ENCODE measurements at regions not wholly inside any gene's neighbourhood (a gene's known extent, or its start where the extent isn't known, plus 50 kb on each side); places are given as distances from the start of the nearest gene placed in this dataset.
"Not testable (repeated sequence)": the region's sequence is repeated elsewhere in the genome, so short reads cannot be mapped to it uniquely, and the experiment has no call there.

- no peak for DNase-seq
These were observed 684.3 kb downstream of the QKI start for GRCh38 chr6:164098857-164099267.

GRCh38 chr6:164097551-164098398 lies 683.3 kb downstream of the QKI start:
- no peak for DNase-seq

- DNase-seq: no peak
These were observed 682.5 kb downstream of the QKI start for GRCh38 chr6:164097056-164097455.

- DNase-seq: no peak
These were observed 680.5 kb downstream of the QKI start for GRCh38 chr6:164095056-164095455.

GRCh38 chr6:164087870-164088269 lies 673.4 kb downstream of the QKI start:
- no peak for DNase-seq

GRCh38 chr6:164087211-164087610 lies 672.7 kb downstream of the QKI start:
- DNase-seq: no peak

GRCh38 chr6:164086076-164086887 lies 671.8 kb downstream of the QKI start:
- DNase-seq: no peak

GRCh38 chr6:164085091-164086075 lies 670.9 kb downstream of the QKI start:
- no peak for DNase-seq

- DNase-seq: no peak
These were observed 664.7 kb downstream of the QKI start for GRCh38 chr6:164079275-164079600.

- DNase-seq: no peak
These were observed 664.2 kb downstream of the QKI start for GRCh38 chr6:164078532-164079274.

GRCh38 chr6:164076818-164077532 lies 662.5 kb downstream of the QKI start:
- DNase-seq: not testable (repeated sequence)

GRCh38 chr6:164075981-164076615 lies 661.6 kb downstream of the QKI start:
- DNase-seq: no peak

GRCh38 chr6:164072240-164072666 lies 657.7 kb downstream of the QKI start:
- no peak for DNase-seq

- no peak for DNase-seq
These were observed 655.0 kb downstream of the QKI start for GRCh38 chr6:164069350-164069990.

GRCh38 chr6:164068527-164068926 lies 654.0 kb downstream of the QKI start:
- no peak for DNase-seq

GRCh38 chr6:164066766-164067165 lies 652.2 kb downstream of the QKI start:
- DNase-seq: no peak

- no peak for DNase-seq
These were observed 651.8 kb downstream of the QKI start for GRCh38 chr6:164066335-164066734.

- DNase-seq: no peak
These were observed 648.8 kb downstream of the QKI start for GRCh38 chr6:164063346-164063745.

- DNase-seq: no peak
These were observed 648.4 kb downstream of the QKI start for GRCh38 chr6:164062872-164063271.

- no peak for DNase-seq
These were observed 643.4 kb downstream of the QKI start for GRCh38 chr6:164057876-164058275.

Data from central memory CD4-positive, alpha-beta T cell (primary cell).